ENCODE measurements at regions not wholly inside any gene's neighbourhood (a gene's known extent, or its start where the extent isn't known, plus 50 kb on each side); places are given as distances from the start of the nearest gene placed in this dataset.

GRCh38 chr4:147052361-147052760 lies 106.7 kb upstream of the TTC29 start:
- TF ChIP-seq POLR2A (IDR thresholded peaks at IDR 0.05) (no peak), CTCF (IDR thresholded peaks at IDR 0.05 in 8 of 11, conservative IDR thresholded peaks at IDR 0.05 in 3 of 11) (no peak)
